Omental fat pad (tissue), 3 donors: ENCODE measurements at regions not wholly inside any gene's neighbourhood (a gene's known extent, or its start where the extent isn't known, plus 50 kb on each side); places are given as distances from the start of the nearest gene placed in this dataset.

Experiments
- ATAC-seq: fragments of 150-250 bp; one replicate; pipeline ENCODE4 v1.9.1; 2016; ENCODE audit warnings: mild to moderate bottlenecking, moderate library complexity; ENCODE audit not compliant: low FRiP score
- DNase-seq: peaks from one replicate; pipeline ENCODE4 v3.0.0-alpha.2; 2019; ENCODE audit warnings: low spot score
- CTCF ChIP-seq, 3 donors: fragments of 450-650 bp; IDR thresholded peaks; one replicate each; pipeline ENCODE4 v1.5.1; 2016 to 2017; ENCODE audit warnings: antibody characterized with exemption in 3 of 3, mild to moderate bottlenecking in 3 of 3, moderate library complexity in 2 of 3

GRCh38 chr10:118234683-118235082, 107.4 kb downstream of the FAM204A start:
- DNase-seq (no peak), ATAC-seq (no peak)
- no peak for TF ChIP-seq CTCF (IDR thresholded peaks at IDR 0.05)

- DNase-seq (no peak), ATAC-seq (no peak)
These were observed 121.7 kb downstream of the FAM204A start for GRCh38 chr10:118220346-118220850.

GRCh38 chr10:118218562-118218961, 123.6 kb downstream of the FAM204A start:
- DNase-seq (no peak), ATAC-seq (no peak)
- no peak for TF ChIP-seq CTCF (IDR thresholded peaks at IDR 0.05)

More at GRCh38 chr10:118220346-118220850, 121.7 kb downstream of the FAM204A start:
- no peak for TF ChIP-seq CTCF (IDR thresholded peaks at IDR 0.05)

GRCh38 chr10:118216571-118217170, 125.5 kb downstream of the FAM204A start:
- no peak for TF ChIP-seq CTCF (IDR thresholded peaks at IDR 0.05)
- ATAC-seq (no peak), DNase-seq (no peak)

- ATAC-seq (no peak), DNase-seq (no peak)
- no peak for TF ChIP-seq CTCF (IDR thresholded peaks at IDR 0.05)
These were observed 126.1 kb downstream of the FAM204A start for GRCh38 chr10:118216020-118216419.

- no peak for TF ChIP-seq CTCF (IDR thresholded peaks at IDR 0.05)
- DNase-seq (no peak), ATAC-seq (no peak)
These were observed 127.3 kb downstream of the FAM204A start for GRCh38 chr10:118214776-118215175.

GRCh38 chr10:118213436-118213835, 128.7 kb downstream of the FAM204A start:
- no peak for TF ChIP-seq CTCF (IDR thresholded peaks at IDR 0.05)

More at GRCh38 chr10:118213436-118213835, 128.7 kb downstream of the FAM204A start:
- no peak for DNase-seq
- ATAC-seq = no peak
